ENCODE measurements at regions not wholly inside any gene's neighbourhood (a gene's known extent, or its start where the extent isn't known, plus 50 kb on each side); places are given as distances from the start of the nearest gene placed in this dataset.
"Not testable (repeated sequence)": the region's sequence is repeated elsewhere in the genome, so short reads cannot be mapped to it uniquely, and the experiment has no call there.

DNA sequence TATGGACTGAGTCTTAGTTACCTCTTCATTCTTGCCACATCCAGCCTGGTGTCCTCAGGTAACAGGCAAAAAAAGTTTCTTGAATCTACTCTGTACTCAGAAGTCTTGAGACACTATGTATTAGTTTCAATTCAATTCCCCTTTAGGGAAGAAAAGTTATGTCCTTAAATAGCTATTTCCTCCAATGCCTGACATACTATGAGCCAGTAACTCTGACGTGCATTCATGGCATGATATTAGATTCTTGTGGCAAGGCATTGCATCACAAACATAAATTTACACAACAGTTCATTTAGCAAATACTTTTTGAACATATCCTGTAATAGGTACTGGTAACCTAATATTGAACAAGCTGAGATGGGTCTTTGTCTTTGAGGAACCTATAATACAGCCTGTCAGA is 109.3 kb upstream of the FOXB1 start:
- no peak for DNase-seq

DNA sequence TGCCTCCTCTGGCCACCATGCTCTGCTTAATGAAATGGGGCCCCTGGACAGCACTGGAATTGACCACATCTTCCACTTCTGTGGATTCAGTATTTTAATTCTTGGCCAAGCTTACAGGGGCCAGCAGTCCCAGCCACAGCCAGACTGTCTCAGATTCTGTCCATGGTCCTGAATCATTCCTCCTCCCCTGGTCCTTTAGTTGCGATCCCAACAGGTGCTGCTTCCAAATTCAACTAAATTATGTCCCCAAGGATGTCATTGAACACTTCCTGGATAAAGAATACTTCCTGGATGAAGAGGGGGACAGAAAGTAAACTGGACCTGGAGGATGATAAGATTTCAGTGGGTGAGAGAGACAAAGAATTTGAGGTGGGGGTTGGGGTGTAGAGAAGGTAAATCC is 111.1 kb upstream of the FOXB1 start:
- DNase-seq = no peak

DNA sequence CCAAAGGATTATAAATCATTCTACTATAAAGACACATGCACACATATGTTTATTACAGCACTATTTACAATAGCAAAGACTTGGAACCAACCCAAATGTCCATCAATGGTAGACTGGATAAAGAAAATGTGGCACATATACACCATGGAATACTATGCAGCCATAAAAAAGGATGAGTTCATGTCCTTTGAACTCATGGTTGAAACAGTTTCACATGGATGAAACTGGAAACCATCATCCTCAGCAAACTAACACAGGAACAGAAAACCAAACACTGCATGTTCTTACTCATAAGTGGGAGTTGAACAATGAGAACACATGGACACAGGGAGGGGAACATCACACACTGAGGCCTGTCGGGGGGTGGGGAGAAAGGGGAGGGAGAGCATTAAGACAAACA is 116.2 kb upstream of the FOXB1 start:
- DNase-seq = not testable (repeated sequence)

DNA sequence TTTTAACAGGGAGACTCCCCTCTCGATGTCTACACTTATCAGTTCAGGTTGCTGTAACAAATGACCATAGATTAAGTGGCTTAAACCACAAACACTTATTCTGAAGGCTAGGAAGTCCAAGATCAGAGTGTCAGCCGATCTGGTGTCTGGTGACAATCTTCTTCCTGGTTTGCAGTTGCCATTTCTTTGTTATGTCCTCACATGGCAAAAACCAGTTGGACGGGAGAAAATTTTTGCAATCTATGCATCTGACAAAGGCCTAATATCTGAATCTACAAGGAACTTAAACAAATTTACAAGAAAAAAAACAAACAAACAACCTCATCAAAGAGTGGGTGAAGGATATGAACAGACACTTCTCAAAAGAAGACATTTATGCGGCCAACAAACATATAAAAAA is 116.9 kb upstream of the FOXB1 start:
- DNase-seq = no peak

DNA sequence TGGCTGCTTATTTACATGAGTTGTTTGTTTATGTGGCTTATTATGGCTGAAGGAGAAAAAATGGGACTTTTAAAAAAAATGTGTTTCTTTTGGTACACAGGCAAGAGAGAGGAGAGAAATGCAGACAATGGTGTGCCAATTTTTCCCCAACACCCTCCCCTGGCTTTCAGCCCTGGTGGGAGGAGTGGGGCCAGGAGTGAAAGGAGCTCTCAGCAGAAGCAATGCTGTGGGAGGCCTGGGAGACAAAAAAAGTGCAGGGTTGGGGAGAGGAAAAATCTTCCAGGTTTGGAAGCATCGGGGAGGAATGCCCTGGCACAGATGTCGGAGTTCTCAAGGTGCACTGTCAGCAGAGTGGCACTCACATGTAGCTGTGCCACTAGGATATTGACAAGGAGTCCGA is 117.7 kb upstream of the FOXB1 start:
- DNase-seq = no peak

DNA sequence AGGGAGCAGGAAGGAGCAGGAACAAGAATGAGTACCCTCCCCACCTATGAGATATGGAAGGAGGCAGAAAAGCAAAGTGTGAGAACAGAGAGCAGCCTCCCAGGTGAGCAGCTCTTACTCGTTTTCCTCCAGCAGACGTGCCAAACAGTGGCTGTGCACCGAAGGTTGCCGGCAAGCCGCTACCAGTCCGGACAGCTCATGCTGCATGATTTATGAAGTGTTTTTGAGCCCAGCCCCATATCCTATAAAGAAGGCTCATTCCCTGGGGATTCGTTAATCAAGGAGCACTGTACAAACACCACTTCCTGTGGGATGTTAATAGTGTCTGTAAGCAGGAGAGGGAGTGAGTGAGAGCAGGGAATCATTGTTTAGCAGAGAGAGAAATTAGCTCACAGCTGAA is 118.3 kb upstream of the FOXB1 start:
- DNase-seq = peak; percentile 73

DNA sequence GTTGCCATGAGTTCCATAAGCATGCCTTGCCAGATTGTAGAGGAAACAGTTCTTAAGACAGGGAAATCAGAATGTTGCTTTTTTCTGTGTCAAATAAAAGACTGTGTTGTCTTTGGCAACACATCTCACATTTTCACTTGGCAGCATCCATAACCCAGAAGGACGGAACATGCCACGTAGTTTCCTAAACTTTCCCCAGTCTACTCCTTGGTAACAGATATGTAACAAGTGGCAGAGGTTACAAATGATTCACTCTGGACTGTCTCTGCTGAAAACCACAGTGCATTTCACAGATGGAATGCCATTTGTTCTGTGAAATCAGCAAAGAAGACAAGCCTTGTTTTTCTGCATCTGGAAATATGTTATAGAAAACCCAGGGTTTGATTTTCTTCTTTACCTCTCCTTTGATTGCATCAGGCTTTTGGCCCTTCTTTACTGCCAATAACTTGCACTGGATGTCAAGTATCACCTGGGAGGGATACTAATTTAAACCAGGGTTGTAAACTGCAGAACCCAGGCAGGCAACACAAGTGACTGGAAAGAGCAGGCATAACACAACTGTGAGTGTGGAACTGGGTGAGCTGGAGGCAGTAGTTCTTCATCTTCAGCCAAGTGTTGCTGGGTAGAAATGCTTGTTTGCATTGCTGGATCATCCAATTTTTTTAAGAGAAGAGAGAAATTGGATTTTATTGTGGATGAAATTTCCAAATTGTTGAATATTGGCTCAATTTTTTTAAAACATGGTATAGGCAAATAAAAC is 124.4 kb upstream of the FOXB1 start:
- no peak for DNase-seq

DNA sequence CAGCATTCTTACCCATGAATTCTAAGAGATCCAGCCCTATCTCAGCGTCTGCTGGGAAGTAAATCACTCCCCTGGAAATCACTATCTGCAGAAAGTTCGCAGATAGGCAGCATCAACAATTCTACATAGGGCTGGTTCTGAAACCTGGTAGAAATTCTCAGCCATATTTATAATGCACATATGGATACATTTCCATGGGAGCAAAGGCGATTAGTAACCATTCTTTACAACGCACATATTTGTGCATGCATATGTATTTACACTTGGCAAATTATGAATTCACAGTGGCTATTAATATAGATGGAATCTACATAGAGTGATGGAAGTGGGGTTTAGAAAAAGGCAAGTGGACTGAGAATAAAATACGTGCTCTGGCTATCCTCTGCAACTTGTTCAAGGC is 128.0 kb upstream of the FOXB1 start:
- DNase-seq = no peak

DNA sequence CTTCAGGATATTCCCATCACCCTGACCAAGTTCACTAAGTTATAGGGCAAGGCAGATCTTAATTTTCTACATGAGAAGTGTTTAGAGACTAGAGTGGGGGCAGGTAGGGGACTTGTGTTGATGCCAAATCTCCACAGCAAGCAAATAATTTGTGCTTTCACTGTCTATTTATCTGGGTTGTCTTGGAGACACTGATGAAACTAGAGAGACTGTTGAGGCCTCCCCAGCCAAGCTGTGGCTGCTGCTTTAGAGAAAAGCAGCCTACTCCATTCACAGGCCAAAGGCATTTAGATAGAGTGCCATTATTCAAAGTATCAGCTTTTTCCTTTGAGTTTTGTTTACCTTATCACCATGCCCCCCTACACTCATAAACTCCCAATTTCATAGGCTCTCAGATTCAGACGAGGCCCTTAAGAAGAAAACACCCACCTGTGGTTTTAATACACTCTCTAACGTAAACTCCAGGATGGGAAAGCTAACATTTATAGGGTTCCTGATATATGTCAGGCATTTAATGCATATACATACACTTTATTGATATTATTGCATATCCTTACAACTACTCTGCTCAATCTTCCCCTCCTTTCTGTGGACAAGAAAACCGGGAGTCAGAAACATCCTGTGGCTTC is 130.4 kb upstream of the FOXB1 start:
- no peak for DNase-seq

DNA sequence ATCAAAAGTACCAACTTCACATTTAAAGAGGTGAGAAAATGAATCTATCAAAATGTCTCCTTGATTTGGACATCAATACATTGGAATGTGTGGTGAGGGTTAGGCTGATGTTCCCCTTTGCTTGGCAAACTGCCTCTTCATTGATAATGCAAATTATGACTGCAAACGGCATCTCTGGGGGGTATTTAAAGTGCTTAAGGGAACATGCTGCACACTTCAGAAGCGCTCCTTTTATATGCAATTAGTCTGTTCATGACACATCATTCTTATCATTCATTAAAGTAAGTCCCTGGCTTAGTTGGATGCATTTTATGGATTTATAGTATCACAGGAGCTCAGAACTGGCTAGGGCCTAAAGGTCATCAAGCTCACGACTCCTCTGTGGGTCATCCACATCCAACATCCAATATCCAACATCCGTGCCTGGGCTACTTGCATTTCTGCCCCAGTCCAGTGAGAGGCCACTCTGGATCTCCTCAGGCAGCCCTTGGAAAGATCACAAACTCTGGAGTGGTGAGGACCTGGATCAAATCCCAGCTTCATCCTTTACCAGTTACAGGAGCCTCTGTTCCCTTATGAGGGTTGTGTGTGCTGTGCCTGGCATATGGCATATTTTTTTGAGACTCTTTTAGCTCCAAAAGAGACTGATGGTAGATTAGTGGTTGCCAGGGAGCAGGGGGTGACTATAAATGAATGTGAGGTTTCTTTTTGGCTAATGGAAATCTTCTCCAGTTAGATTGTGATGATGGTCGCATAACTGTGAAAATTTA is 136.8 kb upstream of the FOXB1 start:
- no peak for DNase-seq

DNA sequence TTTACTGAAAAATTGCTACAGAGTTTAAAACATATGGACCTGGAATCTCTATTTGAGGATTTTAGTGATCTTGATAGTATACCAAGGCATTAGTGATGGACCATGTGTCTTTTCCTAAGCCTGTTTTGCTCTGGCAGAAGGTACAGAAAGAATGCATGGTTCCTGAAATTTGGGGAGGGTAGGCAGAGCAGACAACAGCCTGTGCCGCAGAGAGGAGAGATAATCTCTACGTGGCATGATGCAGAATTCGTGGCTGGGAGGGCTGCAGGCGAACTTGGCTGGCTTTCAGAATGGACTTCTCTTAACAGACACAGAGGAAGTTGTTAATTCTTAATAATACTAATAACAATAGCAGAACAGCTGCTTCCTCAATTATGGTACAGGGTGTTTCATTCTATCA is 137.5 kb upstream of the FOXB1 start:
- no peak for DNase-seq

DNA sequence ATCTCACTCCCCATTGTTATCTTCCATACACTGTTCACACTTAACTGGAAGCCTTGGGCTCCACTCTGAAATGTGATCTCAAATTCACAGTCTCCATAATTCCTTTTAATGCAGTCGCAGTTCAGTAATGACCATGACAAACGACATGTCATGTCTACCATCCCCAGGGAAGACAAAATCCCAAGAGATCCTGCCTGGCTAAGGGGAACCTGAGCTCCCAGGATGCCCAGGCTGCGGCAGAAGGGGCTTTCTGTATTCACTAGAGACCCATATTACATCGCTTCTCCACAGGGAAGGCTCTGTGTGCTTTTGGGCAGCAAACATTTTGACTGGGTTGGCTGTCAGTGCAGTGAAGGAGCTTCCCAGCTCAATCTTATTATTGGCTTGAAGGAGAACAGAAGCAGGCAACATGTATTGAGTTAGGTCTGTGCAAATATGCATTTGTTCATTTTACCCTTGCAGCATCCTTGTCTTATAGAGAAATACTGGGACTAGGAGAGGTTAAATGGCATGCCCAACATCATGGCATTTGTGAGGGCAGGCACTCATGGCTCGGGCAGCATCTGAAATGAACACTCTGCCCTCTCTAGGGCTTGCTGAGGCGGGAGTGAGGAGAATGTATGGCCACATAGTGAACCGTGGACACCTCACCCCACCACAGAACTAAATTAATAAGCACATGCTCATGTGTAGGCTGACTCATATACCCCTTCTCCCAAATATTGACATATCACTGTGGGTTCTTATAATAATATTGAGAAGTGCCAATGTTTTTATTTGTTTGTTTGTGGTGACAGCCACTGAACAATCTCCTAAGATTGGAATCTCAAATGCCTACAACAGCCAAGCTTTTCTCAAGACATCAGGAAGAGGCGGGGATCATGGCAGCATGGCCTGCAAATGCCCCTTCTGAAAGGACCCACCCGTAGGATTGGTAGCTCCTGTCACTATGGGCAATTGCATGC is 141.6 kb upstream of the FOXB1 start:
- no peak for DNase-seq

DNA sequence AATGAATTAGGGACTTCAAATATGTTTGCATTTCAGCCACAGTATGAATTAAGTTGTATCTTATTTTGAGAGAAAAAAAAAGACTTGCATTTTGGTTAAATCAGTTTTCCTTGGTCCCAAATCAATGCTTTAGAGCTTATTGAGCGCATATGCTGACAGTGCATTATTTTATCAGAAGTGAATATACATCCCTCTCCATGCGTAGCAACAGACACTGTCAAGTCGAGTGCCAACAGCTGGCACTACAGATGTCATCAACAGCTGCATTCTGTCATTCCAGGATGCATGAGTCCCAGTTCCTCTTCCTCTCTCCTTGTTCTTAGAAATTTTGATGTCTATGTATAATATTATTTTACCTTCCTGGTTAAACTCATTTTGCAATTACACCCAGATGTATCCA is 156.1 kb upstream of the FOXB1 start:
- no peak for DNase-seq

DNA sequence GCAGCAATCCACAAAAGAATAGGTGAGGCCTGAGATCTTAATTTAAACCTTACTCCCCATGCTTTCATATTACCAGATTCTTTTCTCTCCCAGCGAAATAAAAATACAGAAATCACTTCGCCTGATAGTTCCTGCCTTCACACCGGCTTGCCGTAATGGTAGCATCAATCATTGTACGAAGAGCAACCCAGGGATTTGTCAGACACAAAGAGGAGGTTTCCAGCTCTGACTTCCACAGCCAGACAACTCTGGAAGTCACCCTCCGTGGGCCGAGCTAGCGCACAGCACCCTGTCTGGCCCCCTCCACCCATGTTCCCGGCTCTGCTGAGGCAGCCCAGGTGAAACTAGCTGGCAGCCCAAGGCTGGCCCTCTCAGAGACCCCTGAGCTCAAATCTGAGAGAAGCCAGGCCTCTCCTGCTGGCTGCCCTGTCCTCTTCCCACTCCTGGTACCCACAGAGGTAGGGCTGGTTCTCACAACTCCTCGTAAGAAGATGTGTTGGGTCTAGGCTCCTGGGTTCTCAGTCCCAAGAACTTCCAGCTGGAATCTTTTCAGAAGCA is 156.9 kb upstream of the BNIP2 start:
- DNase-seq = no peak

DNA sequence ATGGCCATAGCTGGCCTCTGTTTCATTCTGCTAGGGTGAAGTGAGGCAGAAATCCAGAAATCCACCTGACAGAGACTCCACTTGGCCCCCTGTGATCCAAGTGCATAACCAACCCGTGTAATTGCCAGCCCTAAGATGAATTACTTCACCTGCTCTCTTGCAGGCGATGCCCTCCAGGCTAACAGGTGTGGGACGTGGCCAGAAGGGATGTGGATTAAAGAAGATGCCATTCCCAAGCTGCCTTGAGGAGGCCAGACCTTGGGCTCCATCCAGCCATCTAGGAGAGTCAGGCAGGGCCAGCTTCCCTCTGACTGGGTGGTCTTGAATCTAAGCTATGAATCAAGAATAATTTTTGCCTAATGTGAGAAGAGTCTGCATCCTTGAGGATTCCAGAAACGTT is 154.5 kb upstream of the BNIP2 start:
- no peak for DNase-seq

DNA sequence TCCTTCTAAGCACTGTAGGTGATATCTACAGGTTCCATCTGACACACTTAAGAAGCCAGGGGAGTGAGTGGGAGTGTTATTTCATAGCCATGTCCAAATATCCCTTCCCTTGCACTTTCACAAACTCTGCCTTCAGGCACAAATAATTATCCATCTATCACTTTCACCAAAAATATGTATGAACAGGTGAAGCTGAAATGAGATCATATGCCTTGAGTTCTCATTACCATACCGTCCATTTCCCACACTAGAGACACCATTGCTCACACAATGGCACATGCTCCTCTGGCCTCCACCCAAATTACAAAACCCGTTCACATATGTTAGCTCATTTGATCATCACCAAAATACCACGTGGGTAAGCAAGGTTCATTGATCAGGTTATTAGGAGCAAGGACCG is 151.9 kb upstream of the BNIP2 start:
- DNase-seq = no peak

DNA sequence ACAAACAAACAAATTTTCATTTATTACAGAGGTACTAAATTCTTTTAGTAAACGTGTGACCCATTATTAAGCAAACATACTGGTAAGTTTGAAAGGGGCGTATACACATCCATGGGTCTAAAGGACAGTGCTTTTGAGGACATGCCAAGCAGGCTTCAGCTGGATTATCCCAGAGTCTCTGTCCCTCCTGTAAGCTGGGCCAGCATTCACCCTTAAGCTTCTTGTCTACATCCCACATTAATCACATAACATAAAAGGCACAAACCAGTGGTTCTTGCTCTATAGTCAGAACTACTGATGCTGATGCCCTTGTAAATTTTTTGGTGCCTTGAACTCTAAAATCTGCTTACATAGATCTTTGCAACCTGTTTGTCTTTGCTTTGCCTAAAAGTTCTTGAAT is 150.8 kb upstream of the BNIP2 start:
- no peak for DNase-seq

DNA sequence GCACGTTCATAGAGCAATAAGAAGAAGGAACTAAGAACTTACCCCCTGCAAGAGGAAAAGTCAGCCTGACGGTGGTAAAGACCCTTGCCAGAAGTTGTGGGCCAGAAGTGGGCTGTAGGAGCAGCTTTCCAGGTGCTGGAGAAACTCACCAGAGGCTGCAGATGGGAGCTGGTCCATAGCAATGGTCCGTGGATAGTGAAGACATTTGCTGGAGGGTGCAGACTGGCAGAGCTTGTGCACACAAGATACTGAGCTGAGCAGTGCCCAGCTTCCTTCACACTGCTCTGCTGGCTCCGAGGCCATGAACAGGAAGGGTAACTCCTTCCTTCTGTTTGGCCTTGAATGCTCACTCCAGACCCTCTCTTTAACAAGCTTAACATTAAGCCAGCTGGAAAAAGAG is 149.8 kb upstream of the BNIP2 start:
- no peak for DNase-seq

DNA sequence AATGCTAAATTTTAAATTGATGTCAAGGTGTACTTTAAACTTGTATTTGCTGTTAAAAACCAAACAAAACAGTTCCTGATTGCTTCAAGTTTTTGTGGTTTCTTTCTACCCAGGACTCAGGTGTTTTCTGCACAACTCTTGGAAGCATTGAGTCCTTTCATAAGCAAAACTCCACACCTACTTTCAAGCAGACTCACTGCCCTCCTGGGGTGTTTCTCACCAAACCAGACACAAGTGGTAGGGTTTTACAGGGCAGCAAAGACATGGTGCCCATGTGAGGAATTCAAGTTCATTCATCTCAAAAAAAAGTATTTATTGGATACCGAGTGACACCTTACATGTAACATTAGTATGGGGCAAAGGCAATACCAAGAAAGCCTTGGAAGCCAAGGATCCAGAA is 146.7 kb upstream of the BNIP2 start:
- DNase-seq = no peak

DNA sequence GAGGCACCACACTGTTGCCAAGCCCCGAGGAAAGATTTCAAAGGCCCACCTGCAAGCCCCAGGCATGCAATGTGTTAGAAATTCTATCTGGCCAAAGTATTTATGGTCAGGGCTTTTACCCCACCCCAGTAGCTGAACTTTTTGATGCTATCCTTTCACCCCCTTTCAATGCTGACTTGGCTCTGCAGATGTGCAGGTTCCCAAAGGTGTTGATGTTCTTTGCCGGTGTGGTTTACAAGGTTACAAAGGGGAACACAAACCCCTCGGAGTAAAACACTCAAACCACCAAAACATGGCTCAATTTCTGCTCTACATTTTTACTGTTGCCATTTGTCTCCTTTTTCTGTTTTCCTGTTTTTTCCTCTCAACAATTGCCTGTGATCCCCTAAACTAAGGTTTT is 145.4 kb upstream of the BNIP2 start:
- no peak for DNase-seq

DNA sequence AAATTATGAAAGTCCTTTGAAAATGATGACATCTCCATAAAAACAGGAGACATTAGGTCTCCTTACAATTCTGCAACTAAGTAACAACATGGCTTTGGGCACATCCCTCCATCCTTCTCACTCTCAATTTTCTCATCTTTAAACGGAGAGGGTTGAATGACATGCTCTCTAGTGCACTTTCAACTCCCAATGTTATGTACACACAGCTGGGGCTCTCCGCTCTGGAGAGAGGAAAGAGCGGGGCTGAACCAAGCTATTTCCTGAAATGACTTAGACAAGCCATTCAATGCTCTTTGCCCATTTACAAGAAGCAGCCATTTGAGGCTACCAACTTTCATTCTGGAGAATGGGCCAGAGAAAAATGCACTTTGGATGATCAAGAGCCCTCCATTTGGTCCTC is 144.2 kb upstream of the BNIP2 start:
- peak; percentile 34 for DNase-seq

DNA sequence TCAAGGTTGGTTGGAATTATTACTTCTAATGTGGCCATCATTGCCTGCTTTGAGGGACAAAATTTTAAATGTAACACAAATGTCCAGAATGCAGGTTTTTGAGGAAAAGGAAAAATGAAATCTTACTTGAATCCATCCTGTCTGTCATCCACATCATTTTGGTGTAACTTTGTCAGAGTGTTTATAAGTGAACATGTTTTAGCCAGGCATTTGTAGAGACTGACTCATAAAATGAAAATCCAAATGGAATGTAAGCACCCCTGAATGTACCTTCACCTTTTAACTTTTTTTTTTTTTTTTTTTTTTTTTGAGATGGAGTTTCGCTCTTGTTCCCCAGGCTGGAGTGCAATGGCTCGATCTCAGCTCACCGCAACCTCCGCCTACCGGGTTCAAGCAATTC is 141.8 kb upstream of the BNIP2 start:
- no peak for DNase-seq

DNA sequence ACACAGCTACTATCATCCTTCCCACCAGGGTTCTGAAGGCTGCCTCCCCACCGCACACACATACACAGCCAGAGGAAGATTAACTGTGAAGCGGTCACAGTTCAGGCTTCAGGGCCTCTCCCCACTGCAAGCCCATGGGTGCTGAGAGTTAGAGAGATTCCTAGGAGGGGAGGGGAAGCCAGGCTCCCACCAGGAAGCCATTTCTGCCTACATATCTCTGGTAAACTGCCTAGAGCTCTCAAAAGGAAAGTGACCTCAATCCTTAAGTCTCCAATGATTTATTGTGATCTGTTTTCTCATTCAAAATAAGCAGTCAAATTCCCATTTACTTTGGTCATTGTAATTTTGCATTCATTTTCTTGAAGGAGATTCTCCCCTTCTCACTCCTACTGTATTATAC is 141.0 kb upstream of the BNIP2 start:
- DNase-seq = no peak
